ENCODE measurements at regions not wholly inside any gene's neighbourhood (a gene's known extent, or its start where the extent isn't known, plus 50 kb on each side); places are given as distances from the start of the nearest gene placed in this dataset.

- no peak for DNase-seq (ENCODE audit: low read depth)
These were observed 469.5 kb downstream of the VRK1 start for GRCh38 chr14:97266653-97267052.

GRCh38 chr14:97267509-97267908 is 470.3 kb downstream of the VRK1 start:
- DNase-seq (ENCODE audit: low read depth), result no peak

GRCh38 chr14:97268097-97268496 is 470.9 kb downstream of the VRK1 start:
- DNase-seq (ENCODE audit: low read depth), result no peak

- DNase-seq (ENCODE audit: low read depth), result no peak
These were observed 473.1 kb downstream of the VRK1 start for GRCh38 chr14:97270308-97270707.

GRCh38 chr14:97271451-97271960 is 474.3 kb downstream of the VRK1 start:
- no peak for DNase-seq (ENCODE audit: low read depth)

- no peak for DNase-seq (ENCODE audit: low read depth)
These were observed 476.4 kb downstream of the VRK1 start for GRCh38 chr14:97273540-97273939.

- no peak for DNase-seq (ENCODE audit: low read depth)
These were observed 477.4 kb downstream of the VRK1 start for GRCh38 chr14:97274626-97275025.

GRCh38 chr14:97275276-97275675 is 478.1 kb downstream of the VRK1 start:
- no peak for DNase-seq (ENCODE audit: low read depth)

- no peak for DNase-seq (ENCODE audit: low read depth)
These were observed 479.4 kb downstream of the VRK1 start for GRCh38 chr14:97276573-97276972.

GRCh38 chr14:97277711-97278110 is 480.5 kb downstream of the VRK1 start:
- no peak for DNase-seq (ENCODE audit: low read depth)

GRCh38 chr14:97280526-97280925 is 483.3 kb downstream of the VRK1 start:
- DNase-seq (ENCODE audit: low read depth), result no peak

- DNase-seq (ENCODE audit: low read depth), result no peak
These were observed 484.6 kb downstream of the VRK1 start for GRCh38 chr14:97281741-97282140.

- no peak for DNase-seq (ENCODE audit: low read depth)
These were observed 485.2 kb downstream of the VRK1 start for GRCh38 chr14:97282210-97283004.

- DNase-seq (ENCODE audit: low read depth), result no peak
These were observed 485.8 kb downstream of the VRK1 start for GRCh38 chr14:97283005-97283403.

GRCh38 chr14:97283426-97283825 is 486.2 kb downstream of the VRK1 start:
- no peak for DNase-seq (ENCODE audit: low read depth)

GRCh38 chr14:97283841-97284240 is 486.7 kb downstream of the VRK1 start:
- no peak for DNase-seq (ENCODE audit: low read depth)

- DNase-seq (ENCODE audit: low read depth), result no peak
These were observed 490.8 kb downstream of the VRK1 start for GRCh38 chr14:97287956-97288355.

GRCh38 chr14:97290065-97290464 is 492.9 kb downstream of the VRK1 start:
- DNase-seq (ENCODE audit: low read depth), result no peak

GRCh38 chr14:97290977-97291376 is 493.8 kb downstream of the VRK1 start:
- DNase-seq (ENCODE audit: low read depth), result no peak

- DNase-seq (ENCODE audit: low read depth), result no peak
These were observed 496.5 kb downstream of the VRK1 start for GRCh38 chr14:97293659-97294058.

GRCh38 chr14:97295108-97295710 is 498.0 kb downstream of the VRK1 start:
- no peak for DNase-seq (ENCODE audit: low read depth)

GRCh38 chr14:97296176-97296575 is 499.0 kb downstream of the VRK1 start:
- DNase-seq (ENCODE audit: low read depth), result no peak

- no peak for DNase-seq (ENCODE audit: low read depth)
These were observed 499.9 kb downstream of the VRK1 start for GRCh38 chr14:97297100-97297499.

GRCh38 chr14:97298331-97298730 is 501.1 kb downstream of the VRK1 start:
- DNase-seq (ENCODE audit: low read depth), result no peak
